HG03280 (cell line): ENCODE measurements at regions not wholly inside any gene's neighbourhood (a gene's known extent, or its start where the extent isn't known, plus 50 kb on each side); places are given as distances from the start of the nearest gene placed in this dataset.

Experiments used
- ATAC-seq: cut with Tn5 transposase; IDR thresholded peaks from one replicate; pipeline ENCODE4 v1.9.1; 2021; ENCODE audit warnings: mild to moderate bottlenecking, moderate library complexity; ENCODE audit not compliant: unreplicated experiment

- no peak for ATAC-seq
Measured at GRCh38 chr20:11076434-11077105, 402.8 kb upstream of the JAG1 start.

GRCh38 chr20:11077226-11077625, 403.4 kb upstream of the JAG1 start:
- ATAC-seq = no peak

- ATAC-seq = no peak
Measured at GRCh38 chr20:11080010-11080409, 406.2 kb upstream of the JAG1 start.

- no peak for ATAC-seq
Measured at GRCh38 chr20:11080781-11081377, 407.1 kb upstream of the JAG1 start.

GRCh38 chr20:11083841-11084240, 410.0 kb upstream of the JAG1 start:
- ATAC-seq = no peak

GRCh38 chr20:11084508-11084907, 410.7 kb upstream of the JAG1 start:
- ATAC-seq = no peak

GRCh38 chr20:11086970-11087369, 413.2 kb upstream of the JAG1 start:
- ATAC-seq = no peak

- no peak for ATAC-seq
Measured at GRCh38 chr20:11090751-11091150, 417.0 kb upstream of the JAG1 start.

GRCh38 chr20:11091511-11091910, 417.7 kb upstream of the JAG1 start:
- ATAC-seq = no peak

GRCh38 chr20:11092151-11092550, 418.4 kb upstream of the JAG1 start:
- no peak for ATAC-seq

- no peak for ATAC-seq
Measured at GRCh38 chr20:11094196-11094595, 420.4 kb upstream of the JAG1 start.

- no peak for ATAC-seq
Measured at GRCh38 chr20:11094711-11095110, 420.9 kb upstream of the JAG1 start.

- no peak for ATAC-seq
Measured at GRCh38 chr20:11098888-11099287, 425.1 kb upstream of the JAG1 start.

- ATAC-seq = no peak
Measured at GRCh38 chr20:11101243-11101642, 427.4 kb upstream of the JAG1 start.

GRCh38 chr20:11101696-11102095, 427.9 kb upstream of the JAG1 start:
- no peak for ATAC-seq

- no peak for ATAC-seq
Measured at GRCh38 chr20:11103866-11104265, 430.1 kb upstream of the JAG1 start.

- ATAC-seq = no peak
Measured at GRCh38 chr20:11108102-11108810, 434.5 kb upstream of the JAG1 start.

GRCh38 chr20:11110535-11110934, 436.7 kb upstream of the JAG1 start:
- ATAC-seq = no peak

- no peak for ATAC-seq
Measured at GRCh38 chr20:11111191-11111590, 437.4 kb upstream of the JAG1 start.

- ATAC-seq = no peak
Measured at GRCh38 chr20:11112832-11113231, 439.0 kb upstream of the JAG1 start.

GRCh38 chr20:11114382-11114781, 440.6 kb upstream of the JAG1 start:
- no peak for ATAC-seq

- ATAC-seq = no peak
Measured at GRCh38 chr20:11117808-11118528, 444.2 kb upstream of the JAG1 start.
